Superior temporal gyrus (tissue), 1 donor: ENCODE measurements at regions not wholly inside any gene's neighbourhood (a gene's known extent, or its start where the extent isn't known, plus 50 kb on each side); places are given as distances from the start of the nearest gene placed in this dataset.

ENCODE experiments used
- DNase-seq: peaks from one replicate; pipeline ENCODE4 v3.0.0-alpha.2; 2016; ENCODE audit errors: extremely low spot score

DNA sequence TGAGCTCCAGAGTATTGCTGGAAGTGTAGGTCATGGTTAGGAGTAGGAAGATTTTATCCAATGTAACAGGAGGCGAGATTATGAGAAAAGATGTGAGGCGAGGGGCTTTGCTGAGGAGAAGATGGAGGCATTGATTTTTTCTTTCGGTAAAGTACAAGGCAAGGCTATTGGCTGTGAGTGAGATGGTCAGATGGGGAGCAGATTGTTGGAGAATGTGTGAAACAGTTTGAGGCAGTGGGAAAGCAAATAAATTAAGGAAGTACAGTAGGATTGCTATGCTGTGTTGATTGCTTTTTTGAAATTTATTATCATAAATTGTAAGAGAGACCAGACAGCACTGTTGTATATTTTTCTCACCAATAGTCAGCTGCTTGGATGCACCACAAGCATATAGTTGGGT, 173.3 kb downstream of the KCNE4 start:
- DNase-seq, result no peak

DNA sequence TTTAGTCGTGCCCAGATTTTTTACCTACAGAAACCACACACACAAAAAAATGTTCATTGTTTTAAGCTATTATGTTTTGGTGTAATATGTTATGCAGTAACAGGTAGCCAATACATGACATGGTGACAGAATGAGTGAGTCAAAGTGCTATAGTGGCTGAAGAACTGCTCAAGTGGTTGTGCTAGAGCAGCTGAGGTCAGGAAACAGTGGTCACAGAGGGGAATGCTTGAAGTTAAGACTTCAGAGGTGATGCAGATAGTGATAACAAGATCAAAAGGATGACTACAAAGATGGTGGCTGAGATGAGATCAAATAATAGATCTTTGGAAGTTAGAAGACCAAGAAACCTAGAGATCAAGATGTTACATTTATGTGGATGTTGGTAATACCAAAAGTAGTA, 174.3 kb downstream of the KCNE4 start:
- DNase-seq, result no peak

DNA sequence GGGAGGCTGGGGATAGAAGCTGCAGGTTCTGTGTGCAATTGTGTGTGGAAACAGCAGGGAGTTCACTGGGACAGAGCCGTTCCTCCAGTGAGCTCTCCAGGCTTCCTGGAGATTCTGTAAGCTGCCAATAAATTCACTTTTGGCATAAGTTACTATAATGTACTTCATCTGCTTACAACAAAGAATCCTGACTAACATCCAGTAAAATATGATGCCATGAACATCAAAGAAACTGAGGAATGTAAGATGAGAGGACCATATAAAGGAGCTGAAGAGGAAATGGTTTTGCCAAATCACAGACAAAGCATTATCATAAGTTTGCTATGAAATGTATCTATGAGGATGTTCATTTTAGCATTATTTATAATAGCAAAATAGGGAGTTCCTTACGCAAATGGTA, 175.3 kb downstream of the KCNE4 start:
- no peak for DNase-seq

DNA sequence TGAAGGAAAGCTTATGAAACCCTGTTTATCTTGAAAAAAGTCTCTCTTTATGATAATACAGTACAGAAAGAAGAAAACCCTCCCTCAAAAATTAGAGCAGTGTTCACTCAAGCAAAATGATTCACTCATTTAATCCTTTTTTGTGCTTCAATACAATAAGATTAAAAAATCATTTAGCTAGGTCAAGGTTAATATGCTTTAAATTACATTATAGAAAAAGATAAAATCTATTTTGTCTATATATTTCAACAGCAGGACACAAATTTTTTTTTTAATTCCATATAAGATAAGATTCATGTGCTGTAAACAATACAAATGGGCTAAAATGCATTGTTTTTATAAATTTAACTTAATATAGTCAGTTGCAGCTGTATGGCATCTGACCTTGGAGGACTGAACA, 176.9 kb downstream of the KCNE4 start:
- no peak for DNase-seq

DNA sequence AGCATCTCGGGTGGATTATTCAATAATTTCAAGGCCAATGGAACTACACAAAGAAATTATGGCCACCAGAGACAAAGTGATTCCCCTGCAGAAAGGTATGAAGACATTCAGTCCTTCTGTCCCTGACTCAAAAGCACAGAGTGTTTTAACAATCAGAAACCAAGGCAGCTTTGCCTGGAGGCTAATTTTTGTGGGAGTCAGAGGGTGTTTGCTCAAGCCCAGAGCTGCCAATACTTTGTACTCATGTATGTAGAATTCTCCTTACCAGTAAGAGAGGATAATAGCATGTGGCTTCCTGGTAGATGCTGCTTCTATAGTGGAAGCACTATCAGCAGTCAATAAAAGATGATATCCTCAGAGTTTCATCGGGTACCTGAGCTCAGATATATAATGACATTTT, 178.4 kb downstream of the KCNE4 start:
- no peak for DNase-seq

DNA sequence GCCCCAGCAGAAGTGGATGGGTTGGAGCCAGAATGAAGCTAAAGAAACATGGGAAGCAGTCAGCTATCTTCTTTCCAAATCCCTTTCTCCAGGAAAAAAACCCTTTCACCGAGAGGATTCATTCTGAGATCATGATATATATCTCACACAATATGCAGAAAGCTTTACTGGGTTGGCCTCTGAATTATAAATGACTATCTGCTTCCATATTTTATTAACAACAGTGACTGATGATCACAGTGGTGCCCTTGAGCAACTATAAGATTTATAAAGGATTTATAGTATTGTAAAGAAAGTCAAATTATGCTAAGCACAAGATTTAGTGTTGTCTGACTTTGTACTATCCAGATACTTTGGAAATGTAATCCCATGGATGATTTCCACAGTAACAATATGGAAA, 180.3 kb downstream of the KCNE4 start:
- no peak for DNase-seq

DNA sequence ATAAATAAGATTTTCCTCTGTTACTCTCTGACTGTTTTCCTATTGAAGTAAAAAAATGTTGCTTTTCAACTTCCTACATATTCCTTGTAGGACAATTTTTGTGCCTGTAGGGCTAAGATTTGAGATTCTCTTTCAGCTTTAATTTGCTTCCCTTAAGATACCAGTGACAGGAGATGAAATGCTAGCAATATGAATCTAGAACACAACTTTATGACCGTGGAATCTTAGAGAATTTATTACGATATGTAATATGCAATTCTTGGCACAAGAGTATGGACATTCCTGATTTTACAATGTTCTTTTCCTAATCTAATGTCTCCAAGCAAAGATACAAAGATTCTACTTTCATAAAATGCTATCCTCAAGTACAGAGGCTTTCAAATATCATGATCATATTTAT, 180.9 kb downstream of the KCNE4 start:
- no peak for DNase-seq

DNA sequence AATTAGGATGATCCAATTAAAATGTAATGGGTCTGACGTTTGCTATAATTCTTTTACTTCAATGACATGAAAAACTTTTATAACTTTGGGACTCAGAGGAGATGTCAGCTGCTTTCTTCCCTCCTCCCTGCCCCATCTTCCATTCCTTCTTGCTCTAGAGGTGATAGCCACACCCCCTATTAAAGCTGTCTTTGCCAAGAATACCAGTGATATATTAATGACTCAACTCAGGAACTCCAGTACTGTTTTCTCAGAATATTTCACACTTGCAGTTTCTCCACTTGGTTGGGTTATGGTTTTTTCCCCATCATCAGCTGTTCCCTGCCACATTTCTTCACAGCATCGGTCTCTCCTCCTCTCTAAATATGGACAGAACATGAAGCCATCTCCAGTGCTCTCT, 184.0 kb downstream of the KCNE4 start:
- DNase-seq, result no peak

DNA sequence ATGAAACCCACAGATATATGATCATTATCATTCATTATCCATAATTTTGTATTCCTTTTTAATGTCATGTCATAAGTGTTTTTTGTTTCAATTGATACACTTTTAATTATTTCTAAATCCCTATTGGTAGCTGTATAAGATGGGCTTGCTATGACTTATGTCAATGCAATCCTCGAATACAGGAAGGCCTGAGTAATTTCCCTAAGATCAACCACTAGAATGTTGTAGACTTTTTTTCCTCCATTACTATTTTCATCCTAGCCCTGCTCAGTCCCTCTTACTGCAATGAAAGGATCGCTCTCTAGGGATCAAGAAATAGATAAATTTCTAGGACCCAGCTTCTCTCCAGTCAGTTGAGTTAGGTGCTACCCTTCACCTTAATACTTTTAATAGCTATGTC, 186.3 kb downstream of the KCNE4 start:
- DNase-seq, result no peak

DNA sequence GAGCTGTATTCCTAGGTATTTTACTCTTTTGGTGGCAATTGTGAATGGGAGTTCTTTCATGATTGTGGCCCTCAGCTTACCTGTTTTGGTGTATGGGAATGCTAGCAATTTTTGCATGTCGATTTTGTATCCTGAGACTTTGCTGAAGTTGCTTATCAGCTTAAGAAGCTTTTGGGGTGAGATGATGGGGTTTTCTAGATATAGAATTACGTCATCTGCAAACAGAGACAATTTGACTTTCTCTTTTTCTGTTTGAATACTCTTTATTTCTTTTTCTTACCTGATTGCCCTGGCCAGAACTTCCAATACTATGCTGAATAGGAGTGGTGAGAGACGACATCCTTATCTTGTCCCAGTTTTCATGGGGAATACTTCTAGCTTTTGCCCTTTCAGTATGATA, 191.2 kb downstream of the KCNE4 start:
- no peak for DNase-seq

DNA sequence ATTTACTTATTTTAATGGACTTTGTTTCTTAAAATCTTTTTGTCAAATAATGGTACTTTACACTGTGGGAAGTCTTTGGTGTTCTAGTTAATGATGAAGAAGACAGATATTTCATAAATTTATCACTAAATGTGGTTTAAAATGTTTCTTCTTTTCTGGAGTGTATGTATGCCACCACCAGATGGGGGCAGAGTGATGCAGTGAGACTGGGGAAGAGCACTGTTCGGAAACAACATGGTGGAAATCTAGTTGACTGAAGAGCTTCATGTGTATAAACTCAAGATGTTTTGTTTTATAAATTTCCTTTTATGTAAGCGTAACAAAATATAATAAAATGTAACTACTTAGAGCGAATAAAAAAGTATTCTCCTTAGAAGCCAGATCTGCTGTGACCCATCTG, 195.1 kb downstream of the KCNE4 start:
- DNase-seq, result no peak

DNA sequence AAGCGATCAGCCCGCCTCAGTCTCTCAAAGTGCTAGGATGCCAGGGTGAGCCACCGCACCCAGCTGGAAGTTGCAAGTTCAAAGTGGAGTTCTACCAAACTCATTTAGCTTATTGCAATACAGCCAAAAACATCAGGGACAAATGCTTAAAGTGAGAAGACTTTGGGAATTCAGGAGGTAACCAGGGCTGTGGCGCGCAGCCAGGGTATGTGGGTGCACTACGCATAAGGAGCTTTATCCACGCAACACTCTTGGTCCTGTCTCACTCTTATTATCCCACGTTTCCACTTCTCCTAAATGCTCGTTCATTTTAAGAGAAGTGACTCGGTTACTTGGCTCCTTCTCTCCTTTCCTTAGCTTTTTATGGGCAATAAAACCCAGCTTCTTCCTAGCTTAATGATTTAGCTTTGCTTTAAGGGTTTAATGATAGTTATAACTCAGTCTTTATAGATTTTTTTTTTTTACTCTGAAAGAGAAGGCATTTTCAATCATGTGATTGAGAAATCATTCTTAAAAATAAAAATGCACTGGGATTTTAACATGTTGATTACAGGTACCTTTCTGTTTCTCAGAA, 199.8 kb downstream of the KCNE4 start:
- DNase-seq, result no peak

DNA sequence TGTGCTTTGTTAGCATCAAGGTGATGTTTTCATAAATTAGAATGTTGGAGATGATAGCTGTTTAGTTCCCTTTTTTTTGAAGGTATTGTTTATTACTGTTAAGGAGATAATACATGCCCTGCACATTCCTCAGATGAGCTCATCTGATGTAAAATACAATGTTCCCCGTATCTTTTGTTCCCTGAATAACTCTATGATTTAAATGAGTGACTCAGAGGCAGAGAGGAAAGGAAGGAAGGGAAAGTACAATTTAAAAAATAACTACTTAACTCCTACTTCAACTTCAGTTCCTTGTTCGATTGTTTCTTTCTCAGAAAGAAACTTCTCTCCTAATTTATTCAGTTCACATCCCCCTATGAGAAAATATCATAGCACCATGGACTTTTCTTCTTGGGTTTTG, 208.7 kb downstream of the KCNE4 start:
- no peak for DNase-seq

DNA sequence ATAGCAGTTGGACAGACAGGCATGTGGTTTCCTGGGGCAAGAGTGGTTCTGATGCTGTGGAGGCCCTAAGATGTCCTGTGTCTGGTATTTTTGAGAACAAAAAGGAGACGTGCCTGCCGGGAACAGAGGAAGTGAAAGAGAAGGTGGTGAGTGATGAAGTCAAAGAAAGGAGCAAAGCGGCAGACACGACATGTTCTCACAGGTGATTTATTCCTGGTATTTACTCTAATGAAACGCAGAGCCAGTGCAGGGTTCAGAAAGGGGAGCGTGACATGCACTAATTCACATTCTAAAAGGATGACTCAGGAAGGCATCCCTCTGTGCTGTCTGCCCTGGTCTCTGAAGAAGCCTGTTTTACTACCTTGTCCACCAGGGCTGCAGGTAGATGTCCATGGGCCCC, 211.0 kb downstream of the KCNE4 start:
- DNase-seq, result no peak

DNA sequence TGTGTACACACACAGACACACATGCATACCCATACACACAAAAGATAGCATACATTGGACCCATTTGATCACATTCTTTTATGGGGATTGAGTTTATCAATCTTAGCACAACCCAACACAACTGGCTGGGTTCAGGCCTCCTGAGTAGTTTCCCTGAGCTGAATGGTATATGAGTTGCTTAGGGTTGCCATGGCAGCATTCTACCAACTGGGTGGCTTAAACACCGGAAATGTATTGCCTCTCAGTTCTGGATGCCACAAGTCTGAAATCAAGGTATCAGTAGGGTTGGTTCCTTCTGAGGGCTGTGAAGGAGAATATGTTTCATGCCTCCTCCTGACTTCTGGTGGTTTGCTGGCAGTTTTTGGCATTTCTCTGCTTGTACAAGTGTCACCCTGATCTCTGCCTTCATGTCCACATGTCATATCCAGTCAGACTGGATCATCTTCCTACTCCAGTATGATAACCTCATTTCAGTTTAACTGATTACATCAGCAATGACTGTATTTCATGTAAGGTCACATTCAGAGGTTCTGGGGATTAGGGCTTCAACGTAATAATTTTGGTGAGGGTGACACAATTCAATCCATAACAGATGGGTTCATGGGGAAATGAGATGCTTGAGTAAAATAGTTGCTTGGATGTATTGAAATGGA, 212.7 kb downstream of the KCNE4 start:
- no peak for DNase-seq

DNA sequence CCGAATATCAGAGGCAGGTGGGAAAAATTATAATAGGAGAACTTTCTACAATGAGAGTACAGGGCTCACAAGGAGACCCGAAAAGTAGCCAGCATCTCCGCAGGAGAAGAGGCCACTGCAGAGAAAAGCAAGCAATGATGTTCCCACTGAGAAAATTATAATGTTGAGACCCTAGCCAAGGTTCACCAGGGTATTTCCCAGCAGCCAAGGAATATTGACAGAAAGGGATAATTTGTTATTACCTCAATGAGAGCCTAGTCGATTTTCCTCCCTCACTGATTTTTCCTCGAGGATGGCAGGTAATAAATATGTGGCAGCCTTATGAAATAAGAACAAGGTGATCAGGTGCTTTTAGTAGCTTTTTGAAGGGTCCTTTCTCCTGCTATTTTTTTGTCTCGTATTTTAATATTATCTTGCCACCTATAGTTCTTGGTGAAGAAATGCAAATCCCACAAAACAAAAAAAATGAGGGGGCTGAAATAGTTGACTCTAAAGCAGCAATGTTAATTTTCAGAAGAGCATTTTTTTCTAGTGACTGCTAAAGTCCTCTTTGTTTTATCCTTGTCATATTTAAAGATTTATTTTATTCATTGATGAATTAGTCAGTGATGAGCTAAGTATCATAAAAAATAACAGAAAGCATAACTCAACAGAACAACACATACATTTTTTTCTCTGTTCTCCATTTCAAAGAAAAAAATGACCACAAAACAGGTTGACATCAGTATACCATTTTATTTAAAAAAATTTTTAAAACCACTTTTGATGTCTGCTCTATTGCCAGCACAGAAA, 215.4 kb downstream of the KCNE4 start:
- no peak for DNase-seq

DNA sequence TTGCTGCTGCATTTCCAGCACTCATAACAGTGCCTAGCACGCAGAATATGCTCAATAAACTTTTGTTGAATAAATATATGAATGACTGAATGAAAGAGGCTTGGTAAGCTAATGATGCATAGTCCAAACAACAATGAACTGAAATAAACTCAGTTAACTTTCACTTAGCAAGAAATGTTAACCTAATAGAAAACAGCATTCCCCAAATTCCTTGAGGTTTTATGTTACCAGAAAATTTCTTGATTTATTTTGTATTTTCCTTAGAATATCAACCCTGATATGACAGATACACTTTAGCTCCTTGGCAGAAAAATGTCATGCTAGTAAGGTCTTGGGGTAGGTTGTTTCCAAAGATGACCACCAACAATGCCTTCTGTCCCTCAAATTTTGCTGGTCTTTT, 217.4 kb downstream of the KCNE4 start:
- no peak for DNase-seq

DNA sequence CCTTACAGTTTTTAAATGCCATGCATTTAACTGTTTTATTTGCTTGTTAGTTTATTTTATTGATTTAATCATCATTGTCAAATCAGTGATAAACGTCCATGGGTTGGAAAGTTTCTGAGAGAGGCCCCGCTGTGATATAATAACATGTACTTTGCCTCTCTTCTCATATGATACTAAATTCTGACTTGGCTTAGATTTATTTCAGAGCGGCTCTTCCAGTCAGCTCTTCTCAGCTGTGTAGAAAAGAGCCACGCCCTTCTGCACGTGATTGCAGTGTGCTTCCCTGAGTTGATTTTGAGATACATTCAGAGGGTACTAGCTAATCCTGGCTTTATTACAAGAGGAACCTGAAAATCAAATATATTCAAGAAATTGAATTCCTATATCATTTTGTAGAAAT, 218.6 kb downstream of the KCNE4 start:
- no peak for DNase-seq

DNA sequence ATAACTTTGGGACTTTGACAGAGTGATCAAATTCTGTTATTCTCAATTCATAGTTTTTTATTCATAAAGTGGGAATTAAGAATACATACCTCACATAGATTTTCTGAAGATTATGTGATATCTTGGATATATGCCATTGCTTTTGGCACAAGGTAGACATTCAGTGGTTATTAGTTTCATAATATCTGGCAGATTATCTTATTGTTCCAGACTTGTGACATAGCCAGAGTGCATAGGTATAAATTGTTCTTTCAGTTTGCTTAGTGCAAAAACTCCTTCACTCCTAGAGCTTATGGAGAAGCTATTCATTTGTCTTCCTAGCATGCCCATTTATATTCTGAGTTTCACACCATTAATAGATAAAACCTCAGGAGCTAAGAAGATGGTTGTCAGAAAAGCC, 222.0 kb downstream of the KCNE4 start:
- no peak for DNase-seq

DNA sequence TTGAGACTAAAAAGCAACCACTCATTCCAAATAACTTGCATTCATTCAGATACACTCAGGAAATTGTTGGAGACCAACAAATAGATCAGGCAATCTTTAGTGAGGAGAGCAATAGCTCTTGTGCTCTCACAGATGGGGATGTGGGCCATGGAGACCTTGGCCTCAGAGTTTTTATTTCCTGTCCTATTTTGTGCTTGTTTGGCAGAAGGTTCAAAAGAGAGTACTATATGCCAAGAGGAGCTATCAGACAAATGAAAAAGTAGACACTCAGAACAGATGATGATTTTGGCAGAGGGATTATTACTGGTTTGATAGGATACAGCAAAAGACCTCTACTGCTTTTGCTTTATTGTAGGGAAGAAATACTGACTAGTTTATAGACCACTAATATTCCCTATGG, 230.2 kb downstream of the KCNE4 start:
- no peak for DNase-seq

DNA sequence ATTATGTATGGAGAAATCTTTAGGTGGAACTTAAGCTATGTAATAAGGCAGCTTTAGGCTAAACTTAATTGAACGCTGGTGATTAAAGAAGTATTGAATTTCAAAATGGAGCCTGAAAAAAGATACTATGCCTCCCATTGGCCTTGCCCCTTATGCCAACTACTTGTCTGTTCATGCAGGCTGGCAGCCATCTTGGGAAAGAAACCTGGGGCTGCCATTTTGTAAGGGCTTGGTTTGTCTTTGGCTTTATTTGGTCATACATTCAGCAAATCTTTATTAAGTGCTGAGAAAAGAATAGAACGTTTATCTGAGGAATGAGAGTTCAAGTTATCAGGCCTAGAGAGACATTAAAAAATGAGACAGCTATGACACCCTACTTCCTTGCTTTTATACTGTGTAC, 231.3 kb downstream of the KCNE4 start:
- DNase-seq, result no peak

DNA sequence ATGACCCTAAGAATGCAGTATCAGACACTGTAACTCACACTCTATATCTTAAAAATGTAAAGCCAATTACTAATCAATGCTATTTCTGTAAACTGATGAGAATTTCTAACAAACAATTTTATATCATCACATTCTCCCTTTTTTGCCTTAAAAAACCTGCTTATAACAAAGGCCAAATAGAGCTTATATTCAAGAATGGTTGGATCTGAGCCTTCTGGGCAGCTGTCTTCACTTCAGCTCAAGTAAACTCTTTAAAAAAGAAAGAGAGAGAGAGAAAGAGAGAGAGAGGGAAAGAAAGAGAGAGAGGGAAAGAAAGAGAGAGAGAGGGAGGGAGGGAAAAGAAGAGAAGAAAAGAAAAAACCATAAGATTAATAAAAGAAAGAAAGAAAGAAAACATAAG, 231.8 kb downstream of the KCNE4 start:
- DNase-seq, result no peak
